Esophagus mucosa (tissue), 1 donor: ENCODE measurements at regions not wholly inside any gene's neighbourhood (a gene's known extent, or its start where the extent isn't known, plus 50 kb on each side); places are given as distances from the start of the nearest gene placed in this dataset.

ENCODE experiments used
- ATAC-seq: fragments of 200-7000 bp; cut with Tn5 transposase; one replicate; pipeline ENCODE4 v1.9.1; 2020
- donor health status: DM: yes; HTN: yes; CAD: no.

GRCh38 chrX:45771114-45771513 lies 570.4 kb upstream of the DIPK2B start:
- ATAC-seq: peak; percentile 42

- ATAC-seq: peak; percentile 81
Observed at GRCh38 chrX:45769761-45770582, 569.3 kb upstream of the DIPK2B start.

- no peak for ATAC-seq
Observed at GRCh38 chrX:45768666-45769236, 568.1 kb upstream of the DIPK2B start.

GRCh38 chrX:45766981-45767501 lies 566.4 kb upstream of the DIPK2B start:
- ATAC-seq: no peak

GRCh38 chrX:45765767-45766166 lies 565.1 kb upstream of the DIPK2B start:
- no peak for ATAC-seq

- no peak for ATAC-seq
Observed at GRCh38 chrX:45765281-45765680, 564.6 kb upstream of the DIPK2B start.

- no peak for ATAC-seq
Observed at GRCh38 chrX:45762699-45763647, 562.3 kb upstream of the DIPK2B start.

- no peak for ATAC-seq
Observed at GRCh38 chrX:45761920-45762319, 561.2 kb upstream of the DIPK2B start.

GRCh38 chrX:45760187-45760742 lies 559.6 kb upstream of the DIPK2B start:
- ATAC-seq: no peak

- ATAC-seq: no peak
Observed at GRCh38 chrX:45758738-45759397, 558.2 kb upstream of the DIPK2B start.

- no peak for ATAC-seq
Observed at GRCh38 chrX:45758319-45758718, 557.6 kb upstream of the DIPK2B start.

GRCh38 chrX:45757272-45757671 lies 556.6 kb upstream of the DIPK2B start:
- no peak for ATAC-seq

- ATAC-seq: no peak
Observed at GRCh38 chrX:45756557-45756956, 555.9 kb upstream of the DIPK2B start.

- ATAC-seq: no peak
Observed at GRCh38 chrX:45755703-45756102, 555.0 kb upstream of the DIPK2B start.

- ATAC-seq: no peak
Observed at GRCh38 chrX:45751156-45751555, 550.5 kb upstream of the DIPK2B start.

GRCh38 chrX:45750639-45751038 lies 550.0 kb upstream of the DIPK2B start:
- peak; percentile 38 for ATAC-seq

- no peak for ATAC-seq
Observed at GRCh38 chrX:45749375-45749774, 548.7 kb upstream of the DIPK2B start.

GRCh38 chrX:45748369-45748774 lies 547.7 kb upstream of the DIPK2B start:
- no peak for ATAC-seq

GRCh38 chrX:45747905-45748304 lies 547.2 kb upstream of the DIPK2B start:
- no peak for ATAC-seq

GRCh38 chrX:45745479-45745878 lies 544.8 kb upstream of the DIPK2B start:
- no peak for ATAC-seq

GRCh38 chrX:45743906-45744625 lies 543.4 kb upstream of the DIPK2B start:
- no peak for ATAC-seq
